ENCODE measurements at regions not wholly inside any gene's neighbourhood (a gene's known extent, or its start where the extent isn't known, plus 50 kb on each side); places are given as distances from the start of the nearest gene placed in this dataset.
A peak's percentile ranks its signal among the peaks of the same experiment; 100 is the strongest.

GRCh38 chr4:163672751-163673150, 178.3 kb downstream of the TMA16 start:
- TF ChIP-seq, protein P1, sequence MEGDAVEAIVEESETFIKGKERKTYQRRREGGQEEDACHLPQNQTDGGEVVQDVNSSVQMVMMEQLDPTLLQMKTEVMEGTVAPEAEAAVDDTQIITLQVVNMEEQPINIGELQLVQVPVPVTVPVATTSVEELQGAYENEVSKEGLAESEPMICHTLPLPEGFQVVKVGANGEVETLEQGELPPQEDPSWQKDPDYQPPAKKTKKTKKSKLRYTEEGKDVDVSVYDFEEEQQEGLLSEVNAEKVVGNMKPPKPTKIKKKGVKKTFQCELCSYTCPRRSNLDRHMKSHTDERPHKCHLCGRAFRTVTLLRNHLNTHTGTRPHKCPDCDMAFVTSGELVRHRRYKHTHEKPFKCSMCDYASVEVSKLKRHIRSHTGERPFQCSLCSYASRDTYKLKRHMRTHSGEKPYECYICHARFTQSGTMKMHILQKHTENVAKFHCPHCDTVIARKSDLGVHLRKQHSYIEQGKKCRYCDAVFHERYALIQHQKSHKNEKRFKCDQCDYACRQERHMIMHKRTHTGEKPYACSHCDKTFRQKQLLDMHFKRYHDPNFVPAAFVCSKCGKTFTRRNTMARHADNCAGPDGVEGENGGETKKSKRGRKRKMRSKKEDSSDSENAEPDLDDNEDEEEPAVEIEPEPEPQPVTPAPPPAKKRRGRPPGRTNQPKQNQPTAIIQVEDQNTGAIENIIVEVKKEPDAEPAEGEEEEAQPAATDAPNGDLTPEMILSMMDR (IDR thresholded peaks at IDR 0.05; ENCODE audit: low read depth, low read length) = peak; percentile 46
- TF ChIP-seq EZH2phosphoT487 (IDR thresholded peaks at IDR 0.05; ENCODE audit: low read depth) = no peak

Measured in OCI-LY3 (cell line).